Lung (tissue), 11 donors: ENCODE measurements at regions not wholly inside any gene's neighbourhood (a gene's known extent, or its start where the extent isn't known, plus 50 kb on each side); places are given as distances from the start of the nearest gene placed in this dataset.

Experiments used
- ATAC-seq: fragments of 200-7000 bp; cut with Tn5 transposase; one replicate; pipeline ENCODE4 v1.9.1; 2020; ENCODE audit warnings: moderate number of reproducible peaks; ENCODE audit not compliant: insufficient read depth, low FRiP score
- DNase-seq, 3 donors: peaks; one replicate each; pipeline ENCODE4 v3.0.0-alpha.2; 2013 to 2017
- H3K27ac ChIP-seq, 2 donors: one replicate each; pipeline ENCODE4 v1.5.1; 2013; ENCODE audit warnings: mild to moderate bottlenecking in 2 of 2, moderate library complexity in 2 of 2, control low read depth in 1 of 2, inconsistent platforms in 1 of 2, low read depth in 1 of 2, low read length in 1 of 2
- H3K27me3 ChIP-seq, 3 donors: one replicate each; pipeline ENCODE4 v1.5.1; 2013; ENCODE audit warnings: low read length in 2 of 3; ENCODE audit not compliant: control insufficient read depth in 3 of 3, insufficient read depth in 3 of 3
- H3K36me3 ChIP-seq, 4 donors: one replicate each; pipeline ENCODE4 v1.5.1; 2013; ENCODE audit warnings: low read length in 4 of 4, mild to moderate bottlenecking in 1 of 4, moderate library complexity in 1 of 4; ENCODE audit not compliant: control insufficient read depth in 4 of 4, insufficient read depth in 4 of 4
- H3K4me1 ChIP-seq, 5 donors: one replicate each; pipeline ENCODE4 v1.5.1; 2013; ENCODE audit warnings: low read length in 5 of 5, mild to moderate bottlenecking in 2 of 5, moderate library complexity in 1 of 5; ENCODE audit not compliant: control insufficient read depth in 5 of 5, insufficient read depth in 5 of 5
- H3K4me3 ChIP-seq: one replicate; pipeline ENCODE4 v1.5.1; 2013; ENCODE audit warnings: mild to moderate bottlenecking, control low read depth, moderate library complexity
- H3K9ac ChIP-seq, 2 donors: one replicate each; pipeline ENCODE4 v1.5.1; 2013; ENCODE audit warnings: low read length in 2 of 2, control low read depth in 1 of 2; ENCODE audit not compliant: insufficient read depth in 1 of 2
- H3K9me3 ChIP-seq, 4 donors: one replicate each; pipeline ENCODE4 v1.5.1; 2013; ENCODE audit warnings: low read length in 3 of 4, mild to moderate bottlenecking in 1 of 4, moderate library complexity in 1 of 4; ENCODE audit not compliant: control insufficient read depth in 4 of 4, insufficient read depth in 3 of 4
- CTCF ChIP-seq: IDR thresholded peaks from 2 replicates; pipeline ENCODE4 v1.5.1; 2012; ENCODE audit warnings: mild to moderate bottlenecking; ENCODE audit errors: control extremely low read depth, extremely low read depth
- WGBS, 2 donors: extraction: QIAGEN DNeasy Blood & Tissue Kit; methylation state at CpG; one replicate each; pipeline ENCODE4 v1.1.7; 2013; 5-methylcytosine and 5-hydroxymethylcytosine counted together
- donor health status: control.
- donor health status: control.
- donor health status: Bipolar disorder and iron deficiency.
- donor health status: healthy.
- donor health status: DM: yes; HTN: yes; CAD: no.

GRCh38 chr9:90979639-90980038, 178.0 kb downstream of the SYK start:
- Histone ChIP-seq H3K36me3 (no peaks in the 10 kb centered on the region), H3K27me3 (no peaks in the 10 kb centered on the region), H3K9ac (no peak overlapping the region), H3K27ac (no peak overlapping the region), H3K4me1 (no peaks in the 10 kb centered on the region), H3K4me3 (no peak overlapping the region), H3K9me3 (peaks cover 0 to 8% (median 0%) of the 10 kb centered on the region in 4 donors)
- TF ChIP-seq CTCF, result no peak
- DNase-seq (no peak), ATAC-seq (no peak)
- 49 to 52% methylated on average over 4 of the region's 4 CpGs for WGBS, 2 donors

- no peak overlapping the region for H3K27ac ChIP-seq
- H3K36me3 ChIP-seq, result no peaks in the 10 kb centered on the region
- H3K4me1 ChIP-seq, result no peaks in the 10 kb centered on the region
- DNase-seq (no peak), ATAC-seq (no peak)
- no peaks in the 10 kb centered on the region for H3K27me3 ChIP-seq
- no peak for TF ChIP-seq CTCF
- 89 to 90% methylated on average over 3 of the region's 3 CpGs for WGBS, 2 donors
- peaks cover 0 to 6% (median 0%) of the 10 kb centered on the region in 4 donors for H3K9me3 ChIP-seq
- H3K4me3 ChIP-seq, result no peak overlapping the region
- no peak overlapping the region for H3K9ac ChIP-seq
These were observed 180.1 kb downstream of the SYK start for GRCh38 chr9:90981726-90982125.

GRCh38 chr9:90983394-90983793, 181.8 kb downstream of the SYK start:
- Histone ChIP-seq H3K4me1 (no peaks in the 10 kb centered on the region), H3K36me3 (no peaks in the 10 kb centered on the region), H3K27ac (no peak overlapping the region), H3K9ac (no peak overlapping the region), H3K4me3 (no peak overlapping the region), H3K9me3 (peaks cover 0 to 6% (median 0%) of the 10 kb centered on the region in 4 donors), H3K27me3 (no peaks in the 10 kb centered on the region)
- 83 to 90% methylated on average over 3 of the region's 3 CpGs for WGBS, 2 donors
- ATAC-seq, result no peak
- no peak for TF ChIP-seq CTCF
- DNase-seq, result no peak

GRCh38 chr9:90985631-90986030, 184.0 kb downstream of the SYK start:
- ATAC-seq (no peak), DNase-seq (no peak)
- Histone ChIP-seq H3K9me3 (peaks cover 0 to 9% (median 0%) of the 10 kb centered on the region in 4 donors), H3K4me3 (no peak overlapping the region), H3K36me3 (no peaks in the 10 kb centered on the region), H3K4me1 (no peaks in the 10 kb centered on the region), H3K27ac (no peak overlapping the region), H3K9ac (no peak overlapping the region), H3K27me3 (no peaks in the 10 kb centered on the region)
- TF ChIP-seq CTCF, result no peak
- 78 to 79% methylated on average over 3 of the region's 3 CpGs for WGBS, 2 donors
